Stimulated activated memory B cell treated with anti-CD40 and anti-IgM and Interleukin-4, amounts not matched to agents 10 μg/mL and 1 μg/mL and 100 μg/mL, for 72 hours (primary cell): ENCODE measurements at regions not wholly inside any gene's neighbourhood (a gene's known extent, or its start where the extent isn't known, plus 50 kb on each side); places are given as distances from the start of the nearest gene placed in this dataset.
"Not testable (repeated sequence)": the region's sequence is repeated elsewhere in the genome, so short reads cannot be mapped to it uniquely, and the experiment has no call there.

Experiments used
- ATAC-seq: fragments of 150-1000 bp; cut with Tn5 transposase; 2 replicates; pipeline ENCODE4 v1.10.0; 2021
- H3K27ac Mint-ChIP-seq: one replicate; pipeline ENCODE4 v1.8.0; 2022; ENCODE audit warnings: mild to moderate bottlenecking, mixed read lengths
- H3K27me3 Mint-ChIP-seq: one replicate; pipeline ENCODE4 v1.8.0; 2022; ENCODE audit warnings: mixed read lengths
- H3K36me3 Mint-ChIP-seq: one replicate; pipeline ENCODE4 v1.8.0; 2022; ENCODE audit warnings: mixed read lengths
- H3K4me1 Mint-ChIP-seq: one replicate; pipeline ENCODE4 v1.8.0; 2022; ENCODE audit warnings: mixed read lengths
- H3K4me3 Mint-ChIP-seq: one replicate; pipeline ENCODE4 v1.8.0; 2022; ENCODE audit warnings: mild to moderate bottlenecking, moderate library complexity, mixed read lengths
- H3K9me3 Mint-ChIP-seq: one replicate; pipeline ENCODE4 v1.8.0; 2022; ENCODE audit warnings: mixed read lengths

DNA sequence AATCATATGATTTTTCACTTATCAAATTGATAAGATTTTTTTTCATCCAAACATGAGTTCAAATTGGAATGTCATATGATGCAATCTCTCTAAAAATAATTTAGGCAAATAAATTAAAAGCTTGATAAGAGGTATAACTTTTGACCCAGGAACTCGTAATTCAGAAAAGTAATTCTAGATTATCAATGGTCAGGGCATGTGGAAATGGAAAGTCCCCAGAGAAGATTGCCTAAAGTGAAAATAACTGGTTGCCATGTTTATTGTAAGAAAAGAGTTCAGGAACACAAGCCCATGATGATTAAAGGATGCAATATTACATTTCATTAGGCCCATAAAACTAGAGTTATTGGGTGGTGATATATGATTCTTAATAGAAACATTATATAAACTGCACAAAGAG, 1514.8 kb downstream of the SI start:
- ATAC-seq, result no peak
- Mint-ChIP-seq H3K27ac (no peak overlapping the region), H3K9me3 (no peaks in the 10 kb centered on the region), H3K4me1 (no peaks in the 10 kb centered on the region), H3K36me3 (no peaks in the 10 kb centered on the region), H3K4me3 (no peak overlapping the region), H3K27me3 (no peaks in the 10 kb centered on the region)

DNA sequence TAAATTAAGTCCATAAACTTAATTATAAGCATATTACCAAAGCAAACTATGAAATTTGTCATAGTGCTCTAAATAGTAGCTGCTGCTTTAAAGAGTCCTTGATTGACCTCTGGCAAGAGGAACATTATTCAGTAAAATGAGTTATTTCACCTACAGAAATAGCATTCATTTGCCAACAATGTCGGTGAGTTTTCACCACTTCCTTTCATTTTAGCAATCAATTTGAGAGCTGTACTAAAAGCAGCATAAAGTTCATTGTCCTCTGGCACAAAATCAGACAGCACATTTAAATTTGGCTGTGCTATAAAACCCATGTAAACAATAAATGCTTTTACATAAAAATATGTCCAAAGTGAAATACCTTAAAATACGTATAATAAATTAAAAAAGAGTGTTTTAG, 1515.7 kb downstream of the SI start:
- Mint-ChIP-seq H3K4me1 (no peaks in the 10 kb centered on the region), H3K27me3 (no peaks in the 10 kb centered on the region), H3K27ac (no peak overlapping the region), H3K9me3 (no peaks in the 10 kb centered on the region), H3K36me3 (no peaks in the 10 kb centered on the region), H3K4me3 (no peak overlapping the region)
- ATAC-seq, result no peak

DNA sequence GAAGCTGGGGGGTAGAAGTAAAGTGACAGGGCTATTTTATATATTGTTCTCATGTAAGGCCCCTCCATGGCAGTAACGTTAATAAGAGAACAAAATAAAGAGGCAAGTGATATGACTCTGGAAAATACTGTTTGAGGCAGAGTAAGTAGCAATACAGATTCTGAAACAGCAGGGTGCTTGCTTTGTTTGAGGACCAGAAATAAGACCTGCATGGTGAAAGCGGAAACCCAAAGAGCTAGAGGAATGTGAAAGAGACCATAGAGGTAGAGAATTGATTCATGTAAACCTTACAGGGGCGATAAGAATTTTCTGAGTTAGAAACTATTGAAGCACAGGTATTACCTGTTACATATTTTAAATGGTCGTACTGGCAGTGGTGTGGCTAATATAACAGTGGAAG, 1517.1 kb downstream of the SI start:
- Mint-ChIP-seq H3K4me1 (no peaks in the 10 kb centered on the region), H3K27me3 (no peaks in the 10 kb centered on the region), H3K27ac (no peak overlapping the region), H3K36me3 (no peaks in the 10 kb centered on the region), H3K4me3 (no peak overlapping the region), H3K9me3 (no peaks in the 10 kb centered on the region)
- ATAC-seq, result no peak

DNA sequence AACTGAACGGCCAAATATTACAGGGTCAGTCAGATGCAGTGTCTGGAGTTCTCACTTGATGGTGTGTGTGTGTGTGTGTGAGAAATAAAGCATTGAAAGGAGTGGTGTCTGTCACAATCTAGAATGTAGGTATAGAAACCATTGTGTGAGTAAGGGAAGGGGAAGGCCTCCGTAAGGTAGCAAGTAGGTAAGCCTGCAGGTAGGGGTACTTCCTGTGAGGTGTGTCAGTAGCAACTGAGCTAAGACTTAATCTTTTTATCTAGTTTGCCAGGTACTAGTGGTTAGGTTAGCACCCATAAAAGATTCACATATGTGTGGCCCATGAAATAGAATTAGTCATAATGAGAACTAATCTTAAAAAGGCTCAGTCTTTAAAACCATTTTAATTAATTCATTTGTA, 1517.8 kb downstream of the SI start:
- Mint-ChIP-seq H3K4me3 (no peak overlapping the region), H3K4me1 (no peaks in the 10 kb centered on the region), H3K9me3 (no peaks in the 10 kb centered on the region), H3K27me3 (no peaks in the 10 kb centered on the region), H3K27ac (no peak overlapping the region), H3K36me3 (no peaks in the 10 kb centered on the region)
- ATAC-seq, result no peak

DNA sequence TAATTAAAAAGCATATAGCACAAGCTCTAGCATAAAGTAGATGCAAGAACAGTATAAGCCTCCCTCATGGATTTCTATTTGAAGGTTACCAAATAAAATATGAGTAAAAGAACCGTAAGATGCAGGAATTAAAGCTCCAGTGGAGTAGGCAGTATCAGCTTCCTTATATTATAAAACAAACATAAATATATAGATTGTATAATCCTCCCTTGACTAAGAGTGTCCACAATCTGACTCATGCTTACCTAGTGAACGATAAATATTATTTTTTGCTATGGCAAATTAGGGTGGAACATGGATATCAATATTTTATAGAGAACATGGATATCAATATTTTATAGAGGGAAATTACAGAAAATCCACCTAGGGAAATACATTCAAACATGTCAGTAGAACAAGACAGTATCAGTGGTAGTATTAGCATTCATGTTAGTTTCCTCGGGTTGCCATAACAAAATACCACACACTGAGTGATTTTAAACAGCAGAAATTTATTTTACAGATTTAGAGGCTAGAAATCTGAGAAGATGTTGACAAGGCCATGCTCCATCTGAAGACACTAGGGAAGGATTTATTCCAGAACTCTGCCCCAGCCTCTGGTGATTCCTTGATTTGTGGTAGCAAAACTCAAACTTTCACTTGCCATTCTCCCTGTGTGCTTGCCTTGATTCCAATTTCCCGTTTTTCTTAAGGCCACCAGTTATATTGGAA, 1521.3 kb downstream of the SI start:
- H3K27me3 Mint-ChIP-seq, result no peaks in the 10 kb centered on the region
- no peak for ATAC-seq
- no peaks in the 10 kb centered on the region for H3K4me1 Mint-ChIP-seq
- H3K27ac Mint-ChIP-seq, result no peak overlapping the region
- H3K4me3 Mint-ChIP-seq, result no peak overlapping the region
- no peaks in the 10 kb centered on the region for H3K36me3 Mint-ChIP-seq
- H3K9me3 Mint-ChIP-seq, result no peaks in the 10 kb centered on the region

DNA sequence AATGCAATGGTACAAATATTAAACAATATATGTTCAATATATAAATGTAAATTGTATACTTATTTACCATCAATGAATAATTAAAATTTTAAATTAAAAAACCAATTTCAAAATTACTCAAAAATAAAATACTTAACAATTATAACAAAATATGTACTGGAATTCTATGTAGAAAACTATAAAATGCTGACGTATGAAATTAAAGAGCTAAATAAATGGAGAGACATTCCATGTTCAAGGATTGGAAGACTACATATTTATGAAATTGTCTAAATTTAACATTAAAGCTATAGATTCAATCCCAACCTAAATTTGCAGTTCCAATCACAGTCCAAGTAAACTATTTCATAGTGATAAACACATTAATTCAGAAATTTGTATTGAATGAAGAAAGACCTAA, 1522.4 kb downstream of the SI start:
- Mint-ChIP-seq H3K4me3 (no peak overlapping the region), H3K9me3 (no peaks in the 10 kb centered on the region), H3K36me3 (no peaks in the 10 kb centered on the region), H3K4me1 (no peaks in the 10 kb centered on the region), H3K27ac (no peak overlapping the region), H3K27me3 (no peaks in the 10 kb centered on the region)
- no peak for ATAC-seq

DNA sequence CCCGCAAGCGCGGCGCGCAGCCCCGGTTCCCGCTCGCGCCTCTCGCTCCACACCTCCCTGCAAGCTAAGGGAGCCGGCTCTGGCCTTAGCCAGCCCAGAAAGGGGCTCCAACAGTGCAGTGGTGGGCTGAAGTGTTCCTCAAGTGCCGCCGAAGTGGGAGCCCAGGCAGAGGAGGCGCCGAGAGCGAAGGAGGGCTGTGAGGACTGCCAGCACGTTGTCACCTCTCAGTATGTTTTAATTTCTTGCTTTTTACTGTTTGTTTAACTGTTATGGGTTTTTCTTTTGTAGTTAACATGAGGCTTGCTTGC, 1525.7 kb downstream of the SI start:
- ATAC-seq, result no peak
- no peaks in the 10 kb centered on the region for H3K4me1 Mint-ChIP-seq
- H3K27me3 Mint-ChIP-seq, result no peaks in the 10 kb centered on the region
- H3K36me3 Mint-ChIP-seq, result no peaks in the 10 kb centered on the region
- no peaks in the 10 kb centered on the region for H3K9me3 Mint-ChIP-seq
- H3K4me3 Mint-ChIP-seq, result no peak overlapping the region
- no peak overlapping the region for H3K27ac Mint-ChIP-seq

DNA sequence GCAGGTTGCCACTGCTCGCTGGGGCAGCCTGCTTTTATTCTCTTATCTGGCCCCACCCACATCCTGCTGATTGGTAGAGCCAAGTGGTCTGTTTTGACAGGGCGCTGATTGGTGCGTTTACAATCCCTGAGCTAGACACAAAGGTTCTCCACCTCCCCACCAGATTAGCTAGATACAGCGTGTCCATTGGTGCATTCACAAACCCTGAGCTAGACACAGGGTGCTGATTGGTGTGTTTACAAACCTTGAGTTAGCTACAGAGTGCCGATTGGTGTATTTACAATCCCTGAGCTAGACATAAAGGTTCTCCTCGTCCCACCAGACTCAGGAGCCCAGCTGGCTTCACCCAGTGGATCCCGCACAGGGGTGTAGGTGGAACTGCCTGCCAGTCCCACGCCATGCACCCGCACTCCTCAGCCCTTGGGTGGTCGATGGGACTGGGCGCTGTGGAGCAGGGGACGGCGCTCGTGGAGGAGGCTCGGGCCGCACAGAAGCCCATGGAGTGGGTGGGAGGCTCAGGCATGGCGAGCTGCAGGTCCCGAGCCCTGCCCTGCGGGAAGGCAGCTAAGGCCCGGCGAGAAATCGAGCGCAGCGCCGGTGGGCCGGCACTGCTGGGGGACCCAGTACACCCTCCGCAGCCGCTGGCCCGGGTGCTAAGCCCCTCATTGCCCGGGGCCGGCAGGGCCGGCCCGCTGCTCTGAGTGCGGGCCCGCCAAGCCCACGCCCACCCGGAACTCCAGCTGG, 1526.2 kb downstream of the SI start:
- not testable (repeated sequence) for H3K27me3 Mint-ChIP-seq, H3K9me3 Mint-ChIP-seq, H3K4me3 Mint-ChIP-seq, H3K36me3 Mint-ChIP-seq, H3K27ac Mint-ChIP-seq, H3K4me1 Mint-ChIP-seq, ATAC-seq

DNA sequence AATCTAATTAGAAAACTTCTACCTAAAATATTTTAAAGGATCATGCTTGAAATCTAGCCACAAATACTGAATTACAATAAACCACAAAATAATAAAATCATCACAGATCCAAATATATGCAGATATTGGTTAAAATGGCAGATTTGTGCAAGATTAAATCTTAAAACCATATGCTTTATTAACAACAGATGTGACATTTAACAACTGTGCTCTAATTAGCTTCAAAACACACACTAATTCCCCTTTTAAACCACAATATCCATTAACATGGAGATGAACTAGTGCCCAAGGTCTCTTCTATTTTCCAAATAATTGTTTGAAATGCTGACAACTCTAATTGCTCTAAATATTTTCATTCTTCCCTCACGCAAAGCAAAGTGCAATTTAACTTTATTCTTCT, 1530.3 kb downstream of the SI start:
- no peaks in the 10 kb centered on the region for H3K36me3 Mint-ChIP-seq

DNA sequence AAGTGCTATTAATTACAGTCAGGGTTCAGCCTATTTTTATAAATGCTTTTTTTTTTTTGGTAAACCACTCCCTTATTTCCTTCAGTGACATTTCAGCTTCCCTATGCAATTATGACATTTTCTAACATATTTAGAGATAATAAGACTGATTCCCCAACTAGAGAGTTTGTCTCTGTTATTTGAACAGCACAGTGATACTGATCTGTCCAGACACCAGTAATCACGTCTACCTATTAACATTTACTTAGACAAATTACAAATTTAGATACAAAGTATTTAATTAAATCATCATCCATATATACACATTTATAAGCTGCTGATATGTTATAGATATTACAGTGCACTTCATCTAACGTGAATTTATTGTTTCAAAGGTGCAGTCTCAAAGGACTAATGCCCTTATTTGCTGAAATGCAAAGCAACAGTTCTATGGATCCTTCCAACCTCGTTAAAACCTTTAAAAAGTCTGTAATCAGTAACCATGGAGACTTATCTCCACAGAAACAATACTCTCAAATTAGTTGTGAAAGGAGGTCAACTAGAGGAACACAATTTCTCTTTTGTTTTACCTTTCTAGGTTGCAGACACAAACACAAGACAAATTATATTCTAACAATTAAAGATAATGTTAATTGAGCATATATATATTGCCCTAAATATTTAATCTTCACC, 1531.1 kb downstream of the SI start:
- Mint-ChIP-seq H3K36me3 (no peaks in the 10 kb centered on the region), H3K4me3 (no peak overlapping the region), H3K4me1 (no peaks in the 10 kb centered on the region), H3K27me3 (no peaks in the 10 kb centered on the region), H3K9me3 (no peaks in the 10 kb centered on the region), H3K27ac (no peak overlapping the region)
- no peak for ATAC-seq

More for the DNA sequence above, 1530.3 kb downstream of the SI start:
- H3K9me3 Mint-ChIP-seq, result no peaks in the 10 kb centered on the region
- H3K4me3 Mint-ChIP-seq, result no peak overlapping the region
- no peaks in the 10 kb centered on the region for H3K4me1 Mint-ChIP-seq
- no peak overlapping the region for H3K27ac Mint-ChIP-seq
- no peak for ATAC-seq
- H3K27me3 Mint-ChIP-seq, result no peaks in the 10 kb centered on the region

DNA sequence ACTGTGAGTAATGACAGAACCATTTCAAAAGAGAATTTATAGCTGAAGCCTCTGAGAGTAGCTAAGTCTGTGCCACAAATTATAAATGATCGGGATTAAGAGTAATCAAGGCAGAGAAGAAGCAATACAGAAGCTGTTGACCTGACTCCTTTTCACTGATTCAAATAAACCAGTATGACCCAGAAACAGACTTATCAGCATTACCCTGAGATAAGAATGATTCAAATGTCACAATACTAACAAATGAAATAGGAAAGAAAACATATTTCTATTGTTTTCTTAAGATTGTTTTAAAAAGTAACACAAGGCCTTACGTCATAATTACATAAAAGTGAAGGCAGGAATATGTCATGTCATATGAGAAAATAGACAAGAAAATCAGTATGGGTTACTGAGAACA, 1534.6 kb downstream of the SI start:
- no peak overlapping the region for H3K27ac Mint-ChIP-seq
- no peaks in the 10 kb centered on the region for H3K36me3 Mint-ChIP-seq
- no peaks in the 10 kb centered on the region for H3K4me1 Mint-ChIP-seq
- no peak overlapping the region for H3K4me3 Mint-ChIP-seq
- no peaks in the 10 kb centered on the region for H3K27me3 Mint-ChIP-seq
- H3K9me3 Mint-ChIP-seq, result no peaks in the 10 kb centered on the region
- no peak for ATAC-seq

DNA sequence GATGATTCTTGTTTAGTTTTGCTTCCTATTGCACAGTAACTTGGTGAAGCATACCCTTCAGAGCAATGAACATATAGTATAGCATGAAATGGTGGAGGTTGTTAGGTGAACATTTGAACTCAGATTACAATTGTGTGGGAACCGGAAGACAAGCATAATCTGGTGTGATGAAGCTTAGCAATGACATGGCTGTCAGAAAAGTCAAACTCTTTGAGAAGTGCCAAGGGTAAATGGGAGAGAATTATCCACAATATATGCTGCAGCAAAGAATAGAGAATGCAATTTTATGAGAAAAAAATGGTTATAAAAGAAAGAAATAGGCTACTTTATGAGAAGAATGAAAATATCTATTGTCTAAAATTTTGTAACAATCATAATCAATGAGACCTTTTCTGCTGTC, 1536.7 kb downstream of the SI start:
- Mint-ChIP-seq H3K9me3 (no peaks in the 10 kb centered on the region), H3K4me1 (no peaks in the 10 kb centered on the region), H3K27me3 (no peaks in the 10 kb centered on the region), H3K27ac (no peak overlapping the region), H3K36me3 (no peaks in the 10 kb centered on the region), H3K4me3 (no peak overlapping the region)
- no peak for ATAC-seq

DNA sequence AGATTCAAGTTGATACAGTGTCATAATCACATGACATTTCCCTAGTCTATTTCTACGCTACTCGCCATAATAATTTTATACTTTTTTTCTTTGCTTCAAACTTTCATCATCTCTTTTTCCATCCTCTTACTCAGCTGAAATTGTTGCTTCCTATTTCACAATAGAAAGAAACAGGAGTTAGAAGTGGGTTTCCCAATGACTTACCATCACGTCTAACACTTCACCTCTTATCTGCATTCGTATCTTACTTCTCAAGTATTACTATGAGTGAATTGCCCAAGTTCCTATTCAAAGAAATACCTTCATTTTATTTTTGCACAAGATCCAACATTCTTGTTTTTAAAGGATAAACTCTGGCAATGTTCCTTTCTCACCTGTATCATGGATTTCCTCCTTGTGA, 1539.9 kb downstream of the SI start:
- Mint-ChIP-seq H3K4me3 (no peak overlapping the region), H3K36me3 (no peaks in the 10 kb centered on the region), H3K27ac (no peak overlapping the region), H3K27me3 (no peaks in the 10 kb centered on the region), H3K9me3 (no peaks in the 10 kb centered on the region), H3K4me1 (no peaks in the 10 kb centered on the region)
- no peak for ATAC-seq

DNA sequence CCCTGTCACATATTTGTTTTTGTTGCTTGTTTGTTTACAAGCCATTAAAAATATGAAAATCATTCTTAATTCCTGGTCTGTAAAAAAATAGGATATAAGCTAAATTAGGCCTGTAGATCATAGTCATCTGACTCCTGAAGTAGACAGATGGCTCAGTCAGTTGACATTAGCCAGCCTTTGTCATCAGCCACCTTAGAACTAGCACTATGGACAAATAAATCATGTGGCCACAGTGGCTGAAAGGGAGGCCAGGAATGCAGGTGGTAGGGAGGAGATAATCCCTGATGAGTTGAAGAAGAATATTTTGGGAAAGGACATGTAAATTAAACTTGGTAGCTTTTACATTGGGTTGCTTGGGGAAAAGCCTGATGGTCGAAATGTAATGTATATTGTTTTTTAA, 1544.9 kb downstream of the SI start:
- no peak for ATAC-seq
- Mint-ChIP-seq H3K27me3 (no peaks in the 10 kb centered on the region), H3K4me3 (no peak overlapping the region), H3K27ac (no peak overlapping the region), H3K9me3 (peaks cover 3% of the 10 kb centered on the region), H3K36me3 (no peaks in the 10 kb centered on the region), H3K4me1 (no peaks in the 10 kb centered on the region)

DNA sequence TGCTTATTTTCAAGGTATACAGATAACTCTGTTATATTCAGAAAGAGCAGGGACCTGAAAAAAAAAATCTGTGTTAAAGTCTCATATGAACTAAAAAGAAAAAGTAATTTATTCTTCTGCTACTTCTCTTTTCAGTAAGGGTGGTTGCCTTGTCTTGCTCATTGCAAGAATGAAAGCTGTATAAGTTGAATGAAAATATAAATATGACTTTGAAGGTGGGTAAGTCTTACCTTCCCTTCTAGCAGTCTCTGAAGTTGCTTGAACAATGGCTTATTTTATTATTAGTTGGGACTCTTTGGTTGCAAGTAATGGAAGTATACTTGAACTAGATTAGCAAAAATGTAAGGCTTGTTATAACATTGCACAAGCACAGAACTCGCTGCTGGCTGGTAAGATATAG, 1554.9 kb downstream of the SI start:
- Mint-ChIP-seq H3K4me3 (no peak overlapping the region), H3K9me3 (no peaks in the 10 kb centered on the region), H3K27ac (no peak overlapping the region), H3K27me3 (no peaks in the 10 kb centered on the region), H3K4me1 (no peaks in the 10 kb centered on the region), H3K36me3 (no peaks in the 10 kb centered on the region)
- ATAC-seq, result no peak

DNA sequence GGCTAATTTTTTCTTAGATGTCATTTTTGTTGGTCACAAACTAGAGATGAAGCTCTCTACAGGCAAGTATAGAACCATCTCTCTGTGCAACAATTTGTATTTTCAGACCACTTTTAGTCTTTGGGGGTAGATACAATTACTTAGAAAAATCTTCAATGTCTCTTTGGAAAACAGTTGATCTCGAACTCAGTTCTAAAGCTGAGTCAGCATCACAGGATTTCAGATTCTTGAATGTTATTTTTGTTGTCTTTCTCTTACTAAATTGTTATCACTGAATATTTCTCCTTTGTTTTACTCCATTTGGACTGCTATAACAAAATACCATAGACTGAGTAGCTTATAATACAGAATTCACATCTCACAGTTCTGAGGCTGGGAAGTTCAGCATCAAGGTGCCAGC, 1557.0 kb downstream of the SI start:
- Mint-ChIP-seq H3K9me3 (no peaks in the 10 kb centered on the region), H3K36me3 (no peaks in the 10 kb centered on the region), H3K27me3 (no peaks in the 10 kb centered on the region), H3K4me3 (no peak overlapping the region), H3K4me1 (no peaks in the 10 kb centered on the region), H3K27ac (no peak overlapping the region)
- ATAC-seq, result no peak
